ENCODE measurements at regions not wholly inside any gene's neighbourhood (a gene's known extent, or its start where the extent isn't known, plus 50 kb on each side); places are given as distances from the start of the nearest gene placed in this dataset.
A peak's percentile ranks its signal among the peaks of the same experiment; 100 is the strongest.

GRCh38 chr6:23045280-23045679, 475.9 kb downstream of the HDGFL1 start:
- no peak overlapping the region for H3K4me3 ChIP-seq (ENCODE audit: low read depth, low read length)
- no peak for DNase-seq (ENCODE audit: low read depth)

- H3K4me3 ChIP-seq (ENCODE audit: low read depth, low read length): no peak overlapping the region
- DNase-seq (ENCODE audit: low read depth): peak; percentile 36
These were observed 486.2 kb downstream of the HDGFL1 start for GRCh38 chr6:23055523-23055922.

DNA sequence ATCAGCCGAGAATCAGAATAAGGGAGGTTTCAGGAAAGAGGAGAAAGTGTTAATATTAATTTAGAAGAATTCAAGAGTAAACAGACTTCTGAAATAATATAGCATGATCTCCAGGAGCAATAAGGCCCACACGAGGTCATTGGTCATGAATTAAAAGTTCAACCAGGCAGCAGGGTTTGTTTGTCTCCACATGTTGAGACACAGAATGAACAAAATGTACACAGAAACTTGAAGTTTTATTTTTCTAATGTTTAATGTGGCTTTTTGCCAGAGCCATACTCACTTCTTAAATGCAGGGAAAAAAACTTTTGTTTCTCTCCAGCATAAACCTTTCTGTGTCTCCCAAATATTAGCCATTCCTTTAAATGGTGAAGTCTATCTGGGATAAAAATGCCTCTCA, 504.5 kb downstream of the HDGFL1 start:
- no peak overlapping the region for H3K4me3 ChIP-seq (ENCODE audit: low read depth, low read length)
- DNase-seq (ENCODE audit: low read depth): peak; percentile 15

DNA sequence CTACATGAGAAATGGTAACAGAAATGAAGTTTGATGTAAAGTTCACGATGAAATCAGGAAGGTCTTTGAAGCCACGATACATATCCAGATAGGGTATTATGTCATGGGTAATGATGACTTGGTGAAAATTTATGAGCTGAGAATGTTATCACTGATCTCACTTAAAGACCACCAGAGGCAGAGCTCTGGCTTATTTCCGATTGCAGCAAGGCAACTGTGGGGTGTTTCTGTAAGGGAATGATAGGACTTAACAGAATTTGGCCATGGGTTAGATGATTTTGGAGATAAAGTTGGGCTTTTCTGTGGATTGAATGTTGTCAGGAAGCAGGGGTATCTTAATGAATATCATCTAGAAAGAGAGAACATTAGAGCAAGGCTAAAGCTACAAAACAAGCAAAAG, 508.4 kb downstream of the HDGFL1 start:
- no peak for DNase-seq (ENCODE audit: low read depth)
- no peak overlapping the region for H3K4me3 ChIP-seq (ENCODE audit: low read depth, low read length)

DNA sequence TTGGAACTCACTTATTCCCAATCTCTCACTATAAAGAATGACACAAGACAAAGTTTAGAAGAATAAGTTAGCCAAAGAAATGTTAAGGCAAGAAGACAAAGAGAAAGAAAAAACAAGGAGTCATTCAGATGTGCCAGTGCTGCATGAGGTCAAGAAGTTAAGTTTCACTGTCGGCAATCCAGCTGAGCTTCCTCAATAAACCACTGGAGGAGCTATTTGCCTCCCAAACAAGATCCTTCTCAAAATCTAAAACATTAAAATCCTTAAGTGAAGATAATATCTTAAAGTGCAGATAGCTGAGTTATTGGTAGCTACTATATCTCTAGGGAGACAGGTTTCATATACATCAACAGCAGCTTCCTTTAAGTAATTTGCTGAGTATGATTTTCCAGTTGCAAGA, 512.3 kb downstream of the HDGFL1 start:
- no peak for DNase-seq (ENCODE audit: low read depth)
- H3K4me3 ChIP-seq (ENCODE audit: low read depth, low read length): no peak overlapping the region

GRCh38 chr6:23086100-23086499, 516.7 kb downstream of the HDGFL1 start:
- DNase-seq (ENCODE audit: low read depth): no peak
- no peak overlapping the region for H3K4me3 ChIP-seq (ENCODE audit: low read depth, low read length)

DNA sequence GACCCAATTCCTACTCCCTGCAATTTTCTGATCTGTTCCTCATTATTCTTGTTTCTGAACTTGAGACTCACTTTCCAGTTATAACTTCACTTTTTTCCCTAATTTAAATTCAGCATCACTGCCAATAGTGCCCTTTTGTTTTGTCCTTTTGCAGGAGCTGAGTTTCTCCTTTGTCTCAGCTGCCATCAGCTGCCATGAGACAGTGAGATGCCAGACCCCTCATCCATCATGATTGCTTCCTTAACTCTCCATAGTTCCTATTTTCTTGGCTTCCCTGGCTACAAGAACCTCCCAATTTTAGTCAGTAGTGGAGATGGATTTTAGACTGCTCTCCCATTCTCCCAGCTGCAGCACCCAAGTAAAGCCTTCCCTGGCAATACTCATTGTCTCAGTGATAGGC, 518.1 kb downstream of the HDGFL1 start:
- no peak overlapping the region for H3K4me3 ChIP-seq (ENCODE audit: low read depth, low read length)

DNA sequence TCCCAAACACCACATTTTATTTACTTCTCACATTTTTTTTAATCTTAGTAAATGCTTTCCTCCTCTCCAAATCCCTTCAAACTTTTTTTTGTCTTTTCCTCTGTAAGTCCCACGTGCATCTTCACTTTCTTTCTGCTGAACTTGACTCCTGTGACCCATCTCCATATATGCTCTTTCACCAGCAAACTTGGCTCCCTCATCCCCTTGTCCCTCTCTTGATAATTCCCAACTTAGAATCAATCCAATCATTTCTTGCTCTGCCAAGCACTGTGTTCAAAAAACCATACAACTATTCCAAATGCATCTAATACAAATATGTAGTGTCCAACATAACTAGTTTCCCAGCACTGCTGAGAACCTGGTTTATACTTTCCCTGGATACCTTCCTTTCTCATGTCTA, 519.4 kb downstream of the HDGFL1 start:
- H3K4me3 ChIP-seq (ENCODE audit: low read depth, low read length): no peak overlapping the region
- DNase-seq (ENCODE audit: low read depth): no peak

More for the DNA sequence above, 518.1 kb downstream of the HDGFL1 start:
- DNase-seq (ENCODE audit: low read depth): no peak

- peak; percentile 83 for DNase-seq (ENCODE audit: low read depth)
These were observed 520.6 kb downstream of the HDGFL1 start for GRCh38 chr6:23089981-23090380.

DNA sequence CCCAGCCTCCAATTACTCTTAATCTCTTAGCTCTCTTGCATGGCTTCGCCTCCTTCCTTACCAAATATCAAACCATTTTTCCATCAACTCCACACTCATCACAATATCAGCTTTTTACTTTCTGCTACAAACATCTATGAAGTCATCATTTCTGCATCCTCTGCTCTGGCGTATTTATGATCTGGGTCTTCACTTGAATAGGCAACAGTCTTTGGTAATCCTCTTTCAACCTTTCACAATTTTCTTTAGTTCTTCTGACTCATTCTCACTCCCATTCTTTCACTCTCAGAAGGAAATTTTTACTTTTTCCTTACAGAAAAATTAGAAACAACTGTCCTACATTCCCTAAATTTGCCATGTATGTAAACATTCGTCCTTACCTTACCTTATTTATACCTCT, 522.4 kb downstream of the HDGFL1 start:
- peak; percentile 64 for DNase-seq (ENCODE audit: low read depth)
- no peak overlapping the region for H3K4me3 ChIP-seq (ENCODE audit: low read depth, low read length)

More at GRCh38 chr6:23089981-23090380, 520.6 kb downstream of the HDGFL1 start:
- H3K4me3 ChIP-seq (ENCODE audit: low read depth, low read length): no peak overlapping the region

GRCh38 chr6:23096876-23097275, 527.5 kb downstream of the HDGFL1 start:
- H3K4me3 ChIP-seq (ENCODE audit: low read depth, low read length): no peak overlapping the region
- DNase-seq (ENCODE audit: low read depth): no peak

- H3K4me3 ChIP-seq (ENCODE audit: low read depth, low read length): no peak overlapping the region
- peak; percentile 26 for DNase-seq (ENCODE audit: low read depth)
These were observed 528.2 kb downstream of the HDGFL1 start for GRCh38 chr6:23097566-23097965.

- no peak for DNase-seq (ENCODE audit: low read depth)
- H3K4me3 ChIP-seq (ENCODE audit: low read depth, low read length): no peak overlapping the region
These were observed 537.6 kb downstream of the HDGFL1 start for GRCh38 chr6:23106951-23107350.

GRCh38 chr6:23111984-23112383, 542.6 kb downstream of the HDGFL1 start:
- no peak overlapping the region for H3K4me3 ChIP-seq (ENCODE audit: low read depth, low read length)
- no peak for DNase-seq (ENCODE audit: low read depth)

DNA sequence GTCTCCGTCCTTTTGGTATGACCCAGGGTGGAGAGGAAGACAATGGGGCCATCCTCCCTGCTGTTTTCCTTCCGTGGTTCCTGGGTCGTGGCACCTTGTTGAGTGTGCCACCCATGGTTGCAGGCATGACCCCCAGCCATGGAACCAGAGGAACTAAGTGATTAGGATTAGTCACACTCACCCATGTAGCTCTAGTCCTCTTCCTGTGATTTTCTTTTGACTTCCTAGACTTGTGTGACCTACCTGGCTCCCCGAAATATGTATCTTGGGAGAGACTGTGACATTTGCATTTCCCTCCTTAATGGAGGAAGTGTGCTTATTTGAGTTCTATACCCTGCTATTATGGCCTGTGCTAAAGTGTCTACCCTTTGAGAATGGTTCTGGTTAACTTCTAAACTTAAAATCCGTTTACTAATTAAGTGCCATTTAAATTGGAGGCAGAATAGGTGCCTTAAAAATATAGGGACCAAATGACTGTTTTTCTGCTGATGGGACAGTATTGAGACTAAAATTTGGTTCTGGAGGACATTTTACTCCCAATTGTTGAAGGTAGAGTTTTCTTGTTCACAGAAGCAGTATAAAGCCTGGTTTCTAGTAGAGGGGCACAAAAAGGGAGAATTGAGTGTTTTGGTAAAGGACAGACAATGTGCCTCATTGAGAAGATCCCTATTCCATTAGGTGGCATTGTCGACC, 545.6 kb downstream of the HDGFL1 start:
- H3K4me3 ChIP-seq (ENCODE audit: low read depth, low read length): no peak overlapping the region
- no peak for DNase-seq (ENCODE audit: low read depth)

DNA sequence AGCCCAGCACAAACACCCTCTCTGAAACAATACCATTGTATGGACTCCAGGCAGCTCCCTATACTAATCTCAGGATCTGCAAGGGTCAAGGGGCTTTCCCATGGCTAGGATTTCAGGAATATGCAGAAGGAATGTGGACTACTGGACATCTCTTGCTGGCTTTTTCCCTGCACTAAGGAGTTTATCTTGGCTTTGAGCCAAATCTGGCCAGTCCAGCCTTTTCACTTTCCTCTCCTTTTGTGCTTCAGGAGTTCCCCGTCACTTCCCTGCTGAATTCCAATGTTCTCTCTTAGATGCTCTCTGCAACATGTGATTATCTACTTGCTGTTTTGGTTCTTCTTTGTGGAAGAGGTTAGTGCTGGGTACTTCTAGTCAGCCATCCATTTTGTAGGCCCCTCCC, 568.2 kb downstream of the HDGFL1 start:
- no peak for DNase-seq (ENCODE audit: low read depth)

GRCh38 chr6:23140871-23141270, 571.5 kb downstream of the HDGFL1 start:
- no peak overlapping the region for H3K4me3 ChIP-seq (ENCODE audit: low read depth, low read length)
- no peak for DNase-seq (ENCODE audit: low read depth)

More for the DNA sequence above, 568.2 kb downstream of the HDGFL1 start:
- H3K4me3 ChIP-seq (ENCODE audit: low read depth, low read length): no peak overlapping the region

DNA sequence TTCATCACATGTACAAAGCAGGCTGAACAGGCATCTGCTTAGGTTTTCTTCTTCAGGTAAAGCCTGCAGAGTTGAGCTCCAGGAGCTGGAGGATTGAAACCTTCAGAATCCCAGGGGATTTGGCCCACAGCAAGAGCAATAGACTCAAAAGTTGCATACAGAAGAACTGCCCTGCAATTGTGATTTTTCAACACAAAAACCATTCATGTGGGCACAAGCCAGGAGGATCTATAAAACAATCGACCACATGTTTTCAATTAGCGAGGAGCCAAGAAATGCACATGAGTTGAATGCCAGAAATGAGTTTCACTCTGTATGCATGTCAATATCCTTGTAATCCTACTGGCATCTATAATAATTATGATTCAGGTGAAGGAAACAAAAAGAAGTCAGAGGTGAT, 576.4 kb downstream of the HDGFL1 start:
- no peak overlapping the region for H3K4me3 ChIP-seq (ENCODE audit: low read depth, low read length)
- DNase-seq (ENCODE audit: low read depth): no peak

- DNase-seq (ENCODE audit: low read depth): no peak
- no peak overlapping the region for H3K4me3 ChIP-seq (ENCODE audit: low read depth, low read length)
These were observed 584.8 kb downstream of the HDGFL1 start for GRCh38 chr6:23154159-23154558.

GRCh38 chr6:23170049-23170448, 600.7 kb downstream of the HDGFL1 start:
- no peak overlapping the region for H3K4me3 ChIP-seq (ENCODE audit: low read depth, low read length)
- DNase-seq (ENCODE audit: low read depth): no peak

- H3K4me3 ChIP-seq (ENCODE audit: low read depth, low read length): no peak overlapping the region
- DNase-seq (ENCODE audit: low read depth): no peak
These were observed 603.9 kb downstream of the HDGFL1 start for GRCh38 chr6:23173234-23173633.
